Activated CD8-positive, alpha-beta memory T cell treated with anti-CD3 and anti-CD28 coated beads, Interleukin-2, amount 10 ng/mL, durations not matched to agents 7 days and 5 days (primary cell): ENCODE measurements at regions not wholly inside any gene's neighbourhood (a gene's known extent, or its start where the extent isn't known, plus 50 kb on each side); places are given as distances from the start of the nearest gene placed in this dataset.
"Not testable (repeated sequence)": the region's sequence is repeated elsewhere in the genome, so short reads cannot be mapped to it uniquely, and the experiment has no call there.

Experiments
- ATAC-seq: fragments of 150-1000 bp; cut with Tn5 transposase; one replicate; pipeline ENCODE4 v1.10.0; 2021; ENCODE audit warnings: moderate library complexity
- CTCF ChIA-PET: fragments of 350-600 bp; sonication (Branson Sonifier 250); formaldehyde crosslinking; loops from one replicate; lab custom pipeline; 2021; ENCODE audit warnings: antibody characterized with exemption; lab: Charles Lee
- DNase-seq: peaks from one replicate; pipeline ENCODE4 v3.0.0-alpha.2; 2020
- H3K27ac Mint-ChIP-seq: one replicate; pipeline ENCODE4 v1.8.0; 2021; ENCODE audit warnings: mild to moderate bottlenecking, mixed read lengths
- H3K27me3 Mint-ChIP-seq: one replicate; pipeline ENCODE4 v1.8.0; 2021; ENCODE audit warnings: mixed read lengths
- H3K36me3 Mint-ChIP-seq: one replicate; pipeline ENCODE4 v1.8.0; 2021; ENCODE audit warnings: mild to moderate bottlenecking, mixed read lengths
- H3K4me1 Mint-ChIP-seq: one replicate; pipeline ENCODE4 v1.8.0; 2021; ENCODE audit warnings: mixed read lengths
- H3K4me3 Mint-ChIP-seq: one replicate; pipeline ENCODE4 v1.8.0; 2021; ENCODE audit warnings: mild to moderate bottlenecking, moderate library complexity, mixed read lengths
- H3K9me3 Mint-ChIP-seq: one replicate; pipeline ENCODE4 v1.8.0; 2022; ENCODE audit warnings: low read depth, mixed read lengths

DNA sequence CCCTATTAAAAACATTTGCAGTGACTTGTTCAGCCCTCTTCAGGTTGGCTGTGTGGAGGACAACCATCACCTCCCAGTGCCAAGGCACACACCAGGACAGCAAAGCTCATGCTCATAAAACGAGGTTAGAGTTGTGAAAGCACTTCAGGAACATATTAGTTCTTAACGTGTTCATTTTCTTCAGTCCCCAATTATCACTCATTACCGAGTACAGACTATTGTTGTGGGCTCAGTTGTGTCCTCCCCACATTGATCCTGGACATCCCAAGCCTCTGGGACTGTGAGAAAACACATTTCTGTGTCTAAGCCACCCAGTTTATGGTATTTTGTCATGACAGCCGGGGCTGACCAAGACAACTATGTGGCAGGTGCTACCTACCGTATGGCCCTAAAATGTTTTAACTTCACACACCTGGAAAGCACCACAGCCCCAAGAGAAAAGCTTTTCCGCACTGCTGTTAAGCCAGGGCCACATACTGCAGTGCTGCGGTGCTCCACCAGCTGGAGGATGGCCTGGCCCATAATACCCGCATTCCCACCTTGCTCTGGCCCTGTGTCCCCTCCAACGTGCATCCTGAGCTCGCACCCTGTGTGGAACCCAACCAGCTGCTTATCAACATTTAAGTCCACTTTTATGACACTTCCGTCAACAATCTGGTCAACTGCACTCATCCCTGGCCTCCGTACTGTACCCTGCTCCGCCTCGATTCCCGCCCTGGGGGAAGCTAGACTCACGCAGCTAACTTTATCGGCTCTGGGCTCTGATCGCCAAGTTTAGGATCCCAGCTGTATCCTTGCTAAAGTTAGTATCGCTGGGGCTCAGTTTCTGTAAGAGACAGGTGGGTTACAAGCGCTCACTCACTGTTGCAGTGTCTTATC, 160.6 kb downstream of the KLRB1 start:
- ATAC-seq: peak; percentile 11
- H3K36me3 Mint-ChIP-seq: not testable (repeated sequence)

DNA sequence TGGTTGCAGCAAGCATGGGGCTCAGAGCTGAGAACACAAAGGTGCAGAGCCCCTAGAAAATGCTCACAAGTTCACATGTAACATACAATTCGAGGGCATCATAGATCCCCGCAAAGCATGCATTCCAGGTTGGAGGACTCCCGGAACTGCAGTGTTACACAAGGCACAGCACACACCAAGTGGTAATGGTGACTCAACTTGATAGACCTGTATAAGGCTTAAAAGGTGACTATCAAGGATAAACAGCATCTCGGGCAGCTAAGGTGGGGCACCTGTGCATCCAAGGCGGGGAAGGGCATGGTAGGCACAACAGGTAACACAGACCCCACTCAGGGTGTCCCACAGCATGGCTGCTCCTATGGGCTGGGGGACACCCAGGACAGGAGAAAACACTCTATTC, 167.3 kb downstream of the KLRB1 start:
- CTCF ChIA-PET, H3K4me1 Mint-ChIP-seq, ATAC-seq, H3K27me3 Mint-ChIP-seq, H3K4me3 Mint-ChIP-seq, H3K36me3 Mint-ChIP-seq, H3K9me3 Mint-ChIP-seq, H3K27ac Mint-ChIP-seq, DNase-seq: not testable (repeated sequence)

More for the DNA sequence above, 160.6 kb downstream of the KLRB1 start:
- CTCF ChIA-PET, H3K9me3 Mint-ChIP-seq, H3K27me3 Mint-ChIP-seq, DNase-seq: not testable (repeated sequence)
- peak overlapping the region; percentile 68 for H3K27ac Mint-ChIP-seq
- H3K4me3 Mint-ChIP-seq: peak overlapping the region; percentile 87
- H3K4me1 Mint-ChIP-seq: peaks cover 21% of the 10 kb centered on the region

DNA sequence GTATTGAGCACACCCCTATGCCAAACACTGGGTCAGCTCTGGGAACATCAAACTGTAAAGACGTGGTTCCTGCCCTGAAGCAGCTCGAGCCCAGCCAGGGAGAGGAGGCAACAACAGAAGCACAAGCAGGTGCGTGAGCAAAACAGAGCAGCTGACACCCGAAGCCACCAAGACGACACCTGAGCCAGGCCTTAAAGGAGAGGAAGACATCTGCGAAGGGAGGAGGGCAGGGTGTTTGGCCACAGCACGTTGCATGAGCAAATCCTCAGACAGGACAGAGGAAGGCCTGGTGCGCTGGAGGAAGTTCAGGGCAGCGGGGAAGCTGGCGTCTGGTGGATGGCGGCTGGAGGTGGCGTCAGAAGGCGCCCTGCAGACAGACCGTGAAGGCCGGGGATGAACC, 172.0 kb downstream of the KLRB1 start:
- H3K9me3 Mint-ChIP-seq, H3K27me3 Mint-ChIP-seq, DNase-seq, H3K36me3 Mint-ChIP-seq, H3K27ac Mint-ChIP-seq, CTCF ChIA-PET, H3K4me1 Mint-ChIP-seq, H3K4me3 Mint-ChIP-seq: not testable (repeated sequence)
- ATAC-seq: peak; percentile 57

DNA sequence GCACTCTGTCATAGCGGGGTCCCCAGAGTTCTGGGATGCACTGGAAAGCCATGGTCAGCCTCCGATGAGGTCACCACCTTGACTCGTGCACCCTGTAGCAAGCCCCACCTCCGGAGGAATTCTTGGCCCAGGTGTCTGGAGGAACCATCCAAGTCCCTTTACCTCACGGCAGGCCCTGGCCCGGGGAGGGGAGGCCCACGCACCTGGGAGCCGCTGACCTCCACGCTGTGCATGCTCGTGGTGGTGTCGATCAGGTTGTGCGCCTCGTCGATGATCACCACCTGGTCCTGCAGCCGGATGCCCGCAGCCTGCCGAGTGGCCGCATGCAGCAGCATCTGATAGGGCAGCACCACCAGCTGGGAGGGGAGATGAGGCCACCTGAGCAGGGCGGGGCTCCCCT, 177.3 kb downstream of the KLRB1 start:
- CTCF ChIA-PET, H3K27ac Mint-ChIP-seq, H3K27me3 Mint-ChIP-seq, H3K9me3 Mint-ChIP-seq, H3K4me1 Mint-ChIP-seq, ATAC-seq, H3K36me3 Mint-ChIP-seq, H3K4me3 Mint-ChIP-seq, DNase-seq: not testable (repeated sequence)

DNA sequence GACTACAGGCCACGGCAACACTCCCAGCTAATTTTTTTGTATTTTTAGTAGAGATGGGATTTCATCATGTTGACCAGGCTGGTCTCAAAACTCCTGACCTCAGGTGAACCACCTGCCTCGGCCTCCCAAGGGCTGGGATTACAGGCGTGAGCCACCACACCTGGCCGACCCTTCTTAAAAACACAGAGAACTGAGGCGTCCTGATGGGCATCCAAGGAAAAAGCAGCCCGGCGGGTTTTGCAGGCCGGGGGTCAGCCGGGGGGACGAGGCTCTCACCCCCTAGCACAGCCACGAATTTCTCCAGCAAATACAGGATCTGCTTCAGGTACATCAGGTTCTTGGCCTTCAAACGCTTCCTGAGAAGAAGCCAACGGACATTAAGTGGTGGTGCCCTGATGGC, 178.9 kb downstream of the KLRB1 start:
- H3K27ac Mint-ChIP-seq, DNase-seq, CTCF ChIA-PET, H3K9me3 Mint-ChIP-seq, H3K4me1 Mint-ChIP-seq, H3K4me3 Mint-ChIP-seq, ATAC-seq, H3K27me3 Mint-ChIP-seq: not testable (repeated sequence)
- H3K36me3 Mint-ChIP-seq: peaks cover 13% of the 10 kb centered on the region

DNA sequence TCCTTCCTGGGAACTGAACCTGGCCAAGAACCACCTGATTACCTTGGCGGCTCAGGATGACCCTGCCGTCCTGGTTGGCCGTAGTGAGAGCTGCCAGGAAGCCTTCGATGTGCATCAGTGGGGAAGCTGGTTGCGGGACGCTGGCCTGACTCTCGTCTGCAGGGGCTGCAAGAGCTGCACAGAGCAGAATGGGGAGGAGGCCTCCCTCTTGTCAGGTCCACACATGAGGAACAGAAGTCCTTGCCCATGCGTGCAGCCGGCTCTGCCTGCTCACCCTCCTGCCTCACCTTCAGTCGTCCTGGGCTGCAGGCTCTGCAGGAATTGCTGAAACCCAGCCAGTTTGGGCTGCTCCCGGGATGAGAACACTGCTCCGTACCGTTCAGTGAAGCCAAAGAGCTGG, 182.3 kb downstream of the KLRB1 start:
- H3K36me3 Mint-ChIP-seq: peaks cover 21% of the 10 kb centered on the region
- DNase-seq, H3K9me3 Mint-ChIP-seq, H3K4me3 Mint-ChIP-seq, H3K27me3 Mint-ChIP-seq, ATAC-seq, CTCF ChIA-PET, H3K27ac Mint-ChIP-seq, H3K4me1 Mint-ChIP-seq: not testable (repeated sequence)

DNA sequence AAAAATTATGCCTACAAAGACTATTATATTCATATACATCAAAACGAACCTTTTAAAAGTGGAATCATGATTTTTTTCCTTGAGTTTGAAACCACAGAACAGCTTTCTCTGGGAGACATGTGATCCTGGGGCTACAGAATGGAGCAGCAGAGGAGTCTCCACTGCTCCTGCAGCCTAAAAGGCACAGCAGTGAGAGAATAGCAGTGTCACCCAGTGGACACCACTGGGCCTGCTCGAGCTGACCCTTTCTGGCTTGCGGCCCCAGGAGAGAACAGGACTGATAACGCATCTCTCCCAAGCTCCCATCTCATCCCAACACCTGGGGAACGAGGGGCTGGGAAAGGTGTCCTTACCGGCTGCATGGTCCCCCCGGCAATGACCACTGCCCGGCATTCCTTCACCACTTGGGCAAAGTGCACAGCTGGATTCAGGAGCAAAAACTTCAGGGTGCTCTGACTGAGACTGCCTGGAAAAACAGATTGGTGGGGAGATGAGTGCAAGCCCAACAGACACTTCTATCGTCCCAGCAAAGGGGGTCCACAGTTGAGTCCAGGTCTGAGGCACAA, 183.5 kb downstream of the KLRB1 start:
- H3K36me3 Mint-ChIP-seq: peaks cover 18% of the 10 kb centered on the region
- CTCF ChIA-PET, ATAC-seq, H3K27me3 Mint-ChIP-seq, H3K4me3 Mint-ChIP-seq, DNase-seq, H3K4me1 Mint-ChIP-seq, H3K27ac Mint-ChIP-seq, H3K9me3 Mint-ChIP-seq: not testable (repeated sequence)

DNA sequence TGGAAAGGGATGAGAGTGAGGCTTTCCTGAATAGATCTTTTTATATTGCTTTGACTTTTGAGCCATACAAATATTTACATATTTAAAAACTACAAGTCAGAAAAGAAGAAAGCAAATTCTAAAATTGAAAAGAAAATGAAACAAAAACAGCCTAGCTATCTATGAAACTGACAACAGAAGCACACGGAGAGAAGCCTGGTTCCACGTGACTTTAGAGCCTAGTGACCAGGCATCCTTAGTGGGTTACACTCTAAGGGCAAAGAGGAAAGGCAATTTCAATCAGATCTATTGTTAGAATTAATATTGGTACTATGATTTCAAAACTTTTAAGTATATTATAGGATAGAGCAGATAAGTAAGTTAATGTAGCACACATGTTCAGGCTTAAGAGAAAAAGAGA, 185.0 kb downstream of the KLRB1 start:
- CTCF ChIA-PET, H3K9me3 Mint-ChIP-seq, ATAC-seq, H3K27ac Mint-ChIP-seq, H3K4me3 Mint-ChIP-seq, H3K4me1 Mint-ChIP-seq, H3K27me3 Mint-ChIP-seq, DNase-seq: not testable (repeated sequence)
- H3K36me3 Mint-ChIP-seq: peaks cover 18% of the 10 kb centered on the region

DNA sequence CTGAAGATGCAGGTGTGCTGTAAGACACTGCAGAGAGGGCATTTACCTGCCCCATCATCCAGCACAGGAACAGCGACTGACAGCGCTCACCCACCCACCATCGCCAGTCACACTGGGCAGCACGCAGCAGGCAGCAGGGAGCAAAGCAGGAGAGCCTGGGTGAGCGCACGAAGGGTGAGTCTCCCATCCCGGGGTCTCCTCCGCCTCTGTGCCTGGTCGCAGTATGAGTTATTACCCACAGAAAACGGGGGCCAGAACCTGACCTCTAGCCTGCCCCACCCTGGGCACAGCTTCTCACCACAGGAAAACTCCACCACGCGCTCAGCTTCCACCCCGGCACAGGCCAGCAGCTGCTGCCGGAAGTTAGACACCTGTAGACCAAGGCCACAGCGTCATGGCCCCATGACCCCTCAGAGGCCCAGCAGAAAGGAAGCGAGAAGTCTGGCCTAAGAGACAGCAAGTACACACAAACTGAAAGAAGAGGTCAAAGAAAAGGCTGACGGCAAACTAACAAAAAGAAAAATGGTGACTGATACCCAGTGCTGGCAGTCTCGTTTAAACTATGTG, 186.1 kb downstream of the KLRB1 start:
- peak; percentile 37 for ATAC-seq
- CTCF ChIA-PET, H3K4me3 Mint-ChIP-seq, H3K9me3 Mint-ChIP-seq, H3K27me3 Mint-ChIP-seq, H3K4me1 Mint-ChIP-seq, DNase-seq: not testable (repeated sequence)
- Mint-ChIP-seq H3K36me3 (peaks cover 16% of the 10 kb centered on the region), H3K27ac (peak overlapping the region; percentile 40)

DNA sequence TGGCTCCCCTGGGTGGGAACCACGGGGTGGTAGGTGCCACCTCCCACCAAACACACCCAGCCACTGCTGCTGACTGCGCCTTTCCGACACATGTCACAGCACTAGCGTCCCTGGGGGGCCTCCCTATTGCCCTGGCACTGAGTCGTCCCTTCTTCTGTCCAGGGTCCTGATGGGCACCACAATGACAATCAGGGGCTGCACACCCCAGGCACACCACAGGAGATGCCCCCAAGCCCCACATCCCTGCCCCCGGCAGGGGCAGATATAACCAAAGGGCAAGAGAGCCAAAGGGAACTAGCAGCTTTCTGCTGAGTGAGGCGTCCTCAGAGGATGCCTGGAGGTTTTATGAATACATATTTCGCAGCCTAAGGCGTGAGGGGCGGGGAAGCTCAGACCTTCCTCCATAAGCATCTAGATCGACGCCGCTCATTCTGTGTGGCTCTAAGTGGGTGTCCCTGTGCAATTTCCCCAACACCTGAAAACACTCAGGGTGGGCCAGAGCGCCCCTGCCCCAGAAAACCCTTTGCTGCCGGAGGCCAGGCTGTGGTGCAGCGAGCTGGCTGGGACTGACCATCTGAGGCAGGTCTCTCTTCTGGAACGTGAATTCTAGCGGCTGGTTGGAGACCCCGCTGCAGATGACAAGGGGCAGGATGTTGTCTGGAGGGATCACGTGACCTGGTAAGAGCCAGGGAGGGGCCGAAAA, 186.7 kb downstream of the KLRB1 start:
- H3K9me3 Mint-ChIP-seq, H3K4me3 Mint-ChIP-seq, DNase-seq, H3K27me3 Mint-ChIP-seq, H3K27ac Mint-ChIP-seq, H3K4me1 Mint-ChIP-seq, CTCF ChIA-PET, ATAC-seq: not testable (repeated sequence)
- H3K36me3 Mint-ChIP-seq: peaks cover 12% of the 10 kb centered on the region

DNA sequence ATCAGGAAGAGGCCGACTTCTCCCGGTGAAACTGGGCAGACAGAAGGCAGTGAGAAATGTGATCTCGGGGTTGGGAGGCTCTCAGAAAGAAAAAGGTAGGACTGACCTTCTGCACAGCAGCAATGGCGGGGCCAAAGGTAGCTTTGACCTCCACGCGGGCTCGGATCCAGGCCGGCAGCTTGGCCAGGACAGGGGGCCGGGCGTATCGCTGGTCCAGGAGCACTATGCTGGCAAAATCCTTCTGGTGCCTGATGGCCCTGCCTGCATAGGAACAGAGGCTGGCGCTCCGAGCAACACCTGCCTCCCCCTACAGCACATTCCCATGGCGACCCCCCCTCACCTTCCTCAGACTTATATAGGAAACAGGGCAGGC, 189.1 kb downstream of the KLRB1 start:
- H3K36me3 Mint-ChIP-seq, H3K9me3 Mint-ChIP-seq, H3K27me3 Mint-ChIP-seq, CTCF ChIA-PET, H3K27ac Mint-ChIP-seq, H3K4me1 Mint-ChIP-seq, DNase-seq, H3K4me3 Mint-ChIP-seq, ATAC-seq: not testable (repeated sequence)

DNA sequence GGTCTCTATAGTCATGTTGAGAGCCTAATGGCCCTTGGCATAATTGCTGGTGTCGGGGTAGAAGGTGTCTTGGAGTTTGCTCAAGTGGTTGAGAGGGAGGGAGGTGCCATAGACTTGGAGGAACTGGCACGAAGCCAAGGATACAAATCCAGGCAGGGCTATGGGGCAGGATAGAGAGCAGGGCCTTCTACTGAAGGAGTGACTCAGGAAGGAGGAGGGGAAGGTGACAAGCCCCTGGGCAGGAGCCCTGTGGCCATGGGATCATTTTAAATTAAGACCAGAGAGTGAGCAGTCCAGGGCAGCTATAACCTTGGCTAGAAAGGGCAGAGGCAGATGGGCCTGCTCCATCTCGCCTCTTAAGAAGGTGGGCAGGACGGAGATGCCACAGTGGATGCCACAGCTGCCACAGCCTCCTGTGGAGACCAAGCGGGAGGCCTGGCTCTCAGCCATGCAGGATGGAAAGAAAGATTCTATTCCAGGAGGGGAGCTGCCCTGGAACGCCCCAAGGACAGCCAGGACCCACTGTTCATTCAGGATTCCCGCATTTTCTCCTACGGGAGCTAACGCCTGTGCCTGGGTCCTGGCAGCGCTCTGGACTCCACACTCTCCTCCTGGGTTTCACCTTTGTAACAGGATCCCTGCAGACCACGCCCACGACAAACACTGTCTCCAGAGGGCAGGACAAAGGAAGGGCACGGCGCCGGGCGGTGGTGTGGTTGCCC, 189.6 kb downstream of the KLRB1 start:
- H3K27me3 Mint-ChIP-seq, H3K27ac Mint-ChIP-seq, DNase-seq, CTCF ChIA-PET, H3K36me3 Mint-ChIP-seq, ATAC-seq, H3K4me1 Mint-ChIP-seq, H3K4me3 Mint-ChIP-seq, H3K9me3 Mint-ChIP-seq: not testable (repeated sequence)

DNA sequence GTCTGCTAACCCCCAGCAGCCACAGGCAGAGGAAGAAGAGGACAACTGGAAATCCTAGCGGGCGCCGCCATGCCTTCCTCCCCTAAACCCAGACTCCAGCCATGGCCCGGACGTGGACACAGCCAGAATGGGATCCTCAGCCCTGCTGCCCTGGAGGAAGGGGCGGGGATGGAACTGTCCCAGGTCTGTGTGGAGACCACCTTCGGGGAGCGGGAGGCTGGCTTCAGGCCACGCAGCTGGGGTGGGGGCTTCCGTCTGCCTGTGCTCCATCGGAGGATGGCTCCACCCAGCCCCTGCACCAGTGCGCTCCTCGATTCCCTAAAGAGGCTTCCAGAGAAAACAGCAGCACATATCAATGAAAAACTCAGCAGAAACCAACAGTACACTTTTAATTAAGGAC, 190.4 kb downstream of the KLRB1 start:
- CTCF ChIA-PET, DNase-seq, ATAC-seq, H3K4me3 Mint-ChIP-seq, H3K27ac Mint-ChIP-seq, H3K4me1 Mint-ChIP-seq, H3K36me3 Mint-ChIP-seq, H3K9me3 Mint-ChIP-seq, H3K27me3 Mint-ChIP-seq: not testable (repeated sequence)
